Type B pancreatic cell (in vitro differentiated cells): ENCODE measurements at regions not wholly inside any gene's neighbourhood (a gene's known extent, or its start where the extent isn't known, plus 50 kb on each side); places are given as distances from the start of the nearest gene placed in this dataset.

Source experiments
- DNase-seq: peaks from one replicate; pipeline ENCODE4 v3.0.0; 2021; ENCODE audit warnings: mixed read lengths; ENCODE audit not compliant: unreplicated experiment; ENCODE audit errors: extremely low spot score
- H3K27ac Mint-ChIP-seq: 2 replicates; pipeline ENCODE4 v1.8.0; 2021; ENCODE audit warnings: mild to moderate bottlenecking, mixed read lengths
- H3K27me3 Mint-ChIP-seq: 2 replicates; pipeline ENCODE4 v1.8.0; 2021; ENCODE audit warnings: mixed read lengths
- H3K36me3 Mint-ChIP-seq: 2 replicates; pipeline ENCODE4 v1.8.0; 2021; ENCODE audit warnings: mixed read lengths
- H3K4me1 Mint-ChIP-seq: one replicate; pipeline ENCODE4 v1.8.0; 2021; ENCODE audit warnings: mixed read lengths; ENCODE audit not compliant: unreplicated experiment
- H3K4me3 Mint-ChIP-seq: 2 replicates; pipeline ENCODE4 v1.8.0; 2021; ENCODE audit warnings: mild to moderate bottlenecking, mixed read lengths
- H3K9me3 Mint-ChIP-seq: 2 replicates; pipeline ENCODE4 v1.8.0; 2021; ENCODE audit warnings: mixed read lengths
- CTCF ChIP-seq: fragments of 200-600 bp; sonication (generic); conservative IDR thresholded peaks from 2 replicates; pipeline ENCODE4 v1.5.0; 2021; ENCODE audit warnings: antibody characterized with exemption, mild to moderate bottlenecking

DNA sequence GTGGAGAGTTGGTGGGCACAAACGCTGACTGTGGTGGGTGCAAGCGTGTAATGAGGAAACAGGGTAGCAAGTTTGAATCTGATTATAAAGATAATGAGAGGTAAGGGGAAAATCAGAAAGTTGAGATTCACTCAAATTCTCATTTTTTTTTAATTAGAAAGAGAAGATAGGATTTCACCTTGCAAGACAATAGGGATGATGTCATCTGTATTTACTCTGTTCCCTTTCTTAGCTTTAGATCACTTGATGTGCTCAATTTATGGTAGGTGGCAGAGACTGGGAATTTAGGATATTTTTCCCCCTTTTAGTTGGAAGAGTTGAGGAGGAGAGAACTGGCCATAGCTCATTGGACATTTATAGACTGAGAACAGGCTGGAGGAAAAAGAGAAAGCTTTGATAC is 363.6 kb downstream of the AEBP2 start:
- no peak overlapping the region for H3K4me3 Mint-ChIP-seq
- H3K4me1 Mint-ChIP-seq = no peaks in the 10 kb centered on the region
- no peaks in the 10 kb centered on the region for H3K36me3 Mint-ChIP-seq
- no peak overlapping the region for H3K27ac Mint-ChIP-seq
- H3K27me3 Mint-ChIP-seq = peaks cover 3% of the 10 kb centered on the region
- TF ChIP-seq CTCF = no peak
- H3K9me3 Mint-ChIP-seq = no peaks in the 10 kb centered on the region
- DNase-seq = no peak

DNA sequence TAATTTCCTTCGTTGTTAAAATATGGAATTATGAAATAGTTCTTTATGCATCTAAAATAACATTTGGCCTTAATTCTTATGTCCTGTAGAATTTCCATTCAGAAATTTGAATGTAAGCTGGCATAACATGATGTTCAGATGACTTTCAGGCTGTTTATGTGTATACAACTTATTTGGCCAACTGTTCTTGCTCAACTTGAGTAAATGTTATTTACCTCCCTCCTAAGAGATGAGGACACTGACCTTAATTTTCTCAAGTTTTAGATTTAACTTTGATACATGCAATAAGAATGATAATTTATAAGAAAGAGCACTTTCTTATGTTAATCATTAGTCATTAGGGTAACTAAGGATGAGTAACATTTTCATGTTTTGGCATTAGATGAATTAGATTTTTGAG is 365.4 kb downstream of the AEBP2 start:
- no peak for DNase-seq
- no peak overlapping the region for H3K27ac Mint-ChIP-seq
- peaks cover 3% of the 10 kb centered on the region for H3K27me3 Mint-ChIP-seq
- no peak for TF ChIP-seq CTCF
- H3K9me3 Mint-ChIP-seq = no peaks in the 10 kb centered on the region
- H3K36me3 Mint-ChIP-seq = peaks cover 5% of the 10 kb centered on the region
- H3K4me3 Mint-ChIP-seq = no peak overlapping the region
- H3K4me1 Mint-ChIP-seq = no peaks in the 10 kb centered on the region

DNA sequence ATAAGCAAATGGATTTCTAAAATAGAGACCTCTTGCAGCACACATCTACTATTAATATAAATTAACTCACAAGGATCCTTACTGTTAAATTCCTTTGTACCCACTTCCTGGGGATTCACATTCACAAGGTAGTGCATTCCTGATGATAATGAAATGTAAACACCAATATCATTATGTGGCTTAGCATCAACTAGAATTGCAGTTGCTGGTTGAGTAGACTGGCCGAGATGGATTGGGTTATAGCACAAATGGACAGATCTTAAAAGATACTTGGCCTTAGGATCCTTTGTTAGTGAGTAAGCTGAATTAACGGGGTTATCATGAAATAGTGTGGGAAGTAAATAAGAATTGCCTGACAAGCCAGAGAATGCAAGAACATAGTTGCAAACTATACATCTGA is 369.1 kb downstream of the AEBP2 start:
- no peak overlapping the region for H3K27ac Mint-ChIP-seq
- TF ChIP-seq CTCF = no peak

DNA sequence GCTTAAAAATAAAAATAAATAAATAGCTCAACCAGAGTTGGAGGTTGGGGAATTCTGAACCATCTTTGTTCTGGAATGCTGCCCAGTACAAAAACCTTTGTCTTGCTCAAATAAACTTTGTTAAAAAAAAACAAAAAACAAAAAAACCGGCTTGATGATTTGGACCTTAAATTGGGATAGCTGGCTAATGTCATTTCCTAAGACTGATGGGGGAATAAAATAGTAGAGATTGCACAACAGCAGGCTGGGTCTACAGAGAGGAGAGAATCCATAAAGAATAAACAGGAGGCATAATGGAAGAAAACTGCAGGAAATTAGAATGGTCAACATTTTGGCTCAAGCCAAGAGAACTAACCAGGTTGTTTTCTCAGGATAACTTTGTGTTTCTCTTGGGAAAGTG is 370.9 kb downstream of the AEBP2 start:
- Mint-ChIP-seq H3K27me3 (no peaks in the 10 kb centered on the region), H3K27ac (no peak overlapping the region), H3K9me3 (no peaks in the 10 kb centered on the region), H3K4me3 (no peak overlapping the region), H3K36me3 (peaks cover 6% of the 10 kb centered on the region), H3K4me1 (no peaks in the 10 kb centered on the region)
- TF ChIP-seq CTCF = no peak
- no peak for DNase-seq

More for the DNA sequence above, 369.1 kb downstream of the AEBP2 start:
- Mint-ChIP-seq H3K36me3 (peaks cover 6% of the 10 kb centered on the region), H3K9me3 (no peaks in the 10 kb centered on the region), H3K4me1 (no peaks in the 10 kb centered on the region), H3K4me3 (no peak overlapping the region), H3K27me3 (no peaks in the 10 kb centered on the region)
- no peak for DNase-seq

GRCh38 chr12:19811922-19812321 is 372.6 kb downstream of the AEBP2 start:
- DNase-seq = no peak
- Mint-ChIP-seq H3K36me3 (peaks cover 6% of the 10 kb centered on the region), H3K9me3 (no peaks in the 10 kb centered on the region), H3K4me3 (no peak overlapping the region), H3K27me3 (no peaks in the 10 kb centered on the region), H3K4me1 (no peaks in the 10 kb centered on the region), H3K27ac (no peak overlapping the region)
- no peak for TF ChIP-seq CTCF

- Mint-ChIP-seq H3K9me3 (peaks cover 3% of the 10 kb centered on the region), H3K4me3 (no peak overlapping the region), H3K27me3 (no peaks in the 10 kb centered on the region), H3K4me1 (no peaks in the 10 kb centered on the region), H3K27ac (no peak overlapping the region), H3K36me3 (no peaks in the 10 kb centered on the region)
- no peak for TF ChIP-seq CTCF
- no peak for DNase-seq
Observed at GRCh38 chr12:19819231-19819630, 379.9 kb downstream of the AEBP2 start.
